HG03521 (cell line): ENCODE measurements at regions not wholly inside any gene's neighbourhood (a gene's known extent, or its start where the extent isn't known, plus 50 kb on each side); places are given as distances from the start of the nearest gene placed in this dataset.

Experiments
- ATAC-seq: cut with Tn5 transposase; IDR thresholded peaks from one replicate; pipeline ENCODE4 v1.9.1; 2021; ENCODE audit warnings: mild to moderate bottlenecking, moderate library complexity; ENCODE audit not compliant: unreplicated experiment

- no peak for ATAC-seq
Measured at GRCh38 chr16:63995025-63995424, 1126.8 kb downstream of the CDH11 start.

DNA sequence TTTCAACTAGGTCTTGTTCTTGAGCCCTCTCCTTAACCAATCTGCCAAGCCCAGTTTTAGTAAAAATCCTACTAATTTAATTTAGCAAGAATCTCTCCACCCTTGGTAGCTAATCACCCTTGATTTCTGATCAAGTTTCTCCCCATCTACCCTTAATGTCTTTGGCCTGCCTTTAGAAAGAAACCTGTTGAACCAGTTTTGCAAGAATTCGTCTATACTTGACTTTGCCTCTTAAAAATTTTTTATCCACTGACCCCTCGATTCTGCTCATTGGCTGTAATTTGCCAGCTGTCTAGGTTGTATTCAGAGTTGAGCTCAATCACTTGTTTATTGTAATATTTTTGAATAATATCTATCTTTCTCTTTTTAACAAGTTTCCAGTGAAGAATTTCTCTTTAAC is 1138.5 kb downstream of the CDH11 start:
- ATAC-seq, result no peak

- ATAC-seq, result no peak
Measured at GRCh38 chr16:63982741-63983140, 1139.1 kb downstream of the CDH11 start.

DNA sequence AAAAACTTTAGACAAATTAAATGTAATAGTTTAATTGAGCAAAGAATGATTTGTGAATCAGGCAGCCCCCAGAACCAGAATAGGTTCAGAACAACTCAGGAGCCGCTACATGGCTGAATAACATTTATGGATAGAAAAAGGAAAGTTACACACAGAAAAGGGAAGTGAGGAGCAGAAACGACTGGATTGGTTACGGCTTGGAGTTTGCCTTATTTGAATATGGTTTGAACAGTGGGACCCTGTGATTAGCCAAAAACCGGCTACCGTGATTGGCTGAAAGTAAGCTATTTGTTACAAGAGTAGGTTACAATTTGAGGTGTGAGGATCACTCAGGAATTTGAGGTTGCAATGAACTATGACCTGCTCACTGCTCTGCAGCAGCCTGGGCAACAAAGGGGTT is 1139.8 kb downstream of the CDH11 start:
- no peak for ATAC-seq

DNA sequence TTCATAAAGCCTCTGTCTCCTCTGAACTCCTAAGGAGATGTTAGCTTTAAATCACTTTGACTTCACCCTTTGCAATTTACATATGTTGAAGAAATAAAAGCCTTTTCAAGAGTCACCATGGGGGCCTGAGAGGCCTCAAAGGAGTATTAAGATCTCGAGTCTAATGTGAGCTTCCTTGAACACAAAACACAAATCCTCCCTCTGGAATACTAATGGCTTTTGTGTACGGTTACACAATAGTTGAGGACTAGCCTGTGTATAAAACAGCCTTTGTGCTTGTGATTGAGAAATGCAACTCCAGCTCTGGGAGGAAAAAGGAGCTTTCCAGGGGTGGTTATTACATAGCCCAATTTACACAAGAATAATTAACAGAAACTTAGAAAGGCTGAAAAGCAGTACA is 1140.2 kb downstream of the CDH11 start:
- ATAC-seq, result no peak

GRCh38 chr16:63980763-63981162 is 1141.1 kb downstream of the CDH11 start:
- no peak for ATAC-seq

- ATAC-seq, result no peak
Measured at GRCh38 chr16:63978240-63978639, 1143.6 kb downstream of the CDH11 start.

- ATAC-seq, result no peak
Measured at GRCh38 chr16:63976345-63976744, 1145.5 kb downstream of the CDH11 start.

DNA sequence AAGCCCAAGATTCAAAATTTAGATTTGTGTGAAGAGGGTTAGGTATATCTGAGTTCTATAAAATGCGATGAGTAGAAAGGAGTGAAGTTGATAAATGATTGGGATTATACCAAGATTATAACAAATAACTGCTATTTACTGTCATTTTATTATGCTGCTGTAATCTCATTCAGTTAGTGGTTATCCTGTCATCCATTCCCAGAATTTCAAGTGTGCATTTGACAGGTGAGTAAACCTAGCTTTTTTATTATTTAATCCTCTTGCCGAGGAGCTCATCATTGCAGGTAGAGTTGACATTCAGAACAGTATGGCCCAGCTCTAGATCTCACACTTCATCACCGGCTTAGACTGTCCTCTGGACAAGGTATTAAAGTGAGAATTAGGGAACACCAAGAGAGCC is 1146.2 kb downstream of the CDH11 start:
- ATAC-seq, result no peak

DNA sequence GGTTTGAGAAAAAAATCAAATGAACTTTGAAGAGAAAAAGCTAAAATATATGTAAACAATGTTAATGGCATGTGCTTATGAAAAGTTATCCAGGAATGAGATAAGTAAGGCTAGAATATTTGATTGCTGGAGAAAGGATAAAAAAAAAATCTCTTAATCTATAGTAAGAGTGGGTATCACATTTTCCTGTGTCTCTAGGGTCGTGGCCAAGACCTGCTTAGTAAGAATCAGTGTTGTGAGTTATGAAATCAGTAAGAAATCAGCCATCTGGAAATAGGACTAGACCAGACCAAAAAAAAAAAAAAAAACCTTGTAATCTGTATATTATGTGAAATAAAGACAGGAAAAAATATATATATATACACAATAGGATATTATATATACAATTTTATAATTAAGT is 1153.9 kb downstream of the CDH11 start:
- no peak for ATAC-seq

- no peak for ATAC-seq
Measured at GRCh38 chr16:63960321-63960720, 1161.5 kb downstream of the CDH11 start.

DNA sequence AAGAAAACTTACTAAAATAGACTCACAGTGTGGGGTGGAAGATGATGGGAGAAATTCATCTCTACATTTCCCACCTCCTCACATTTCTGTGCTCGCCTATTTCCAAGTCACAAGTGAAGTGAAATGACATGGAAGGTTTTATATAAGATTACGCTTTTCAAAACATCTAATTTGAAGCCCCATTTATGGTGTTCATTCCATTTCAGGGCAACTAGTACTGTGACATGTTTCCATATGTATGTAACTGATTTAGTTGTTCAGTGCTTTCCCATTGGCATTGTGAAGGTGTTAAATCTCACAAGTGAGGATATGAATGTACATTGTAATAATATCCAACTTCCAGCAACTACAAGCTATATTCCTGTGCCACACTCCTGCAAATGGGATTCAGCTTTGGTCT is 1174.8 kb downstream of the CDH11 start:
- ATAC-seq, result no peak

DNA sequence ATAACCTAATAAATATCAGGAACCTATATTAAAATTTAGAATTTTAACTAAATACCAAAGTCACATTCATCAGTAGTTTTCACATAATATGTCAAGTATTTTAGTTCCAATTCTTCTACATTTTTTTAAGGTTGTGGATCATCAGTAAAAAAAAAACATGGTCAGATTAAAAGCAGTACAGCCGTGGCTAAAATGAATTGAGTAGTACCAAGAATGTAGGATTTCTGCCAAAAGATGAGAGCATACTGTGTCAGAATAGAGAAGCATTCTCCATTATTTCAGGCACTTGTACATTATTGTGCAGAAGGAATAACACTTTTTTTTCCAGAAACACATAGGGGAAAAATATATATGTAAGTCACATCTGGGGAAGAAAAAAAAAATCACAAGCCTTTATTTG is 1176.1 kb downstream of the CDH11 start:
- no peak for ATAC-seq

- no peak for ATAC-seq
Measured at GRCh38 chr16:63943566-63943965, 1178.3 kb downstream of the CDH11 start.

DNA sequence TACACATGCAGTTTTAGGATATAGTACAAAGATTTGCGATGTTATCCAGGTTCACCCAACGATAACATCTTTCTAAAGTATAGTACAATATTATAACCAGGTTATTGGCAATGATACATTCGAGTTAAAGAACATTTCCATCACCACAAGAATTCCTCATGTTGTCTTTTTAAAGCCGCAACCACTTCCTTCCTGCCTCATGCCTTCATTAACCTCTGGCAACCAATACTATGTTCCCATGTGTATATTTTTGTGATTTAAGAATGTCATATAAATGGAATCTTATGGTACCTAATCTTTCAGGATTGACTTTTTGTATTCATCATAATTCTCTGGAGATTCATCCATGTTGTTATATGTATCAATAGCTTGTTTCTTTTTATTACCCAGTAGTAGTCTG is 1183.2 kb downstream of the CDH11 start:
- ATAC-seq, result no peak

DNA sequence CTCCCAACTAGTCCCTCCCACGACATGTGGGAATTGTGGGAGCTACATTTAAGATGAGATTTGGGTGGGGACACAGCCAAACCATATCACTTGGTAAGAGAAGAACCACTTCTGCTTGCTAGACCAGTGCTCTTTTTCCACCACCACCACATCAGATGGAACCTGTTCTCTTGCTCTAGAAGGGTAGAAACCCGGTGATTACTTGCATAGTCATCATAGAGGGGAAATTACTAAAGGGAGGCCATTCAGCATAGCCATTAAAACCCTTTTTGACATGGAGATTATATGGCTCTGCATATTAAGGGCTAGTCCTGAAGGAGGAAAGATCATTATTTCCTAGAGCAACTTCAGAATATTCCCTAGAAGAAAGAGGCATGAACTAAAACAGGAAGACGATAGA is 1188.0 kb downstream of the CDH11 start:
- no peak for ATAC-seq

DNA sequence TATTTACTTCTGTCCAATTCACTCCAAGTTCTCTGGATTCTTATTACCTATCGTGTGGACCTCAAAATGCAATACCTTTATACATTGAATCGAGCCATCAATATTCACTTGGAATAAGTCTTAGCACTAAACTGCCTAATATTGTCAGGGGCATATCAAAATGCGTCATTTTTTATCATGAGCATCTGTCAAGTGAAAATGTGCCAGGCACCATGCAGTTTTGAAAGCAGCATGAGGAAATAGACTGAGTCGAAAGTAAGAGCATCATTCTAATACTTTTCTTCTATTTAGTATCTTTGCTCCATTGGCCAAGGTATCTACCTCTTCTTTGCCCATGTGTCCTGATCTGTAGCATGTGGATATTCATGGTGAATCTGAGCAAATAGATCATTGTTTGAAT is 1193.4 kb downstream of the CDH11 start:
- no peak for ATAC-seq

DNA sequence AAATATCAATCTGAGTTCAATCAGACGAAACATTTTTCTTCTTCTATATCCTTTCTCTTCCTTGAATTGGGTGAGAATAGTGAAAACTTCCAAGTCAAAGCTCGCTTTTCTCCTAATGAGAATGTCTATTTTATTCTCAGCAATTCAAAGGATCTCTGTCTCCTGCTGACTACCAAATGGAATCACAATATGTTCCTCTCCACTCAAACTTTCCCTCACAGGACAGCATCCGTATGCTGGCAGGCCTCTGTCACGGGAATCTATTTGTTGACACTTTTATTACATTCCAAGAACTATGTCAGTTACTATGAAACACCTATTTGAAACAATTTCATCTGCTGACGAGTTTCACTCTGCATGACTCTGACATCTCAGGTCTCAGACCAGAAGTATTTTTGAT is 1196.6 kb downstream of the CDH11 start:
- no peak for ATAC-seq

DNA sequence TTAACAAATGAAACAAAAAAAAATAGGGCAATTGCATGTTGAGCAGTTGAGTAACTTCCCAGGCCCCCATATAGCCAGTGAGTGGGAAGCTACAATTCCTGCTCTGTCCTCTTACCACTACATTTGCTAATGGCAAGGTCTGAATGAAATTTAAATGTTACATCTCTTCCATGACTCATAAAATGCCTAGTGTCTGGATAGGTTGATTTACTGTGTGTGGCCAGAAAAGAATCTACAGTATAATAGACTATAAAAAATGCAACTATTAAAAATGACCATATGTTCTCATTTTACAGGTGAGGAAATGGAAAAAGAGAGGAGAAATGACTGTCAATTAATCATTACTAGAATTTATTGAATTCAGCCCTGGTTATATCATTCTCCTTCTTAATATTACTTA is 1199.3 kb downstream of the CDH11 start:
- ATAC-seq, result no peak

DNA sequence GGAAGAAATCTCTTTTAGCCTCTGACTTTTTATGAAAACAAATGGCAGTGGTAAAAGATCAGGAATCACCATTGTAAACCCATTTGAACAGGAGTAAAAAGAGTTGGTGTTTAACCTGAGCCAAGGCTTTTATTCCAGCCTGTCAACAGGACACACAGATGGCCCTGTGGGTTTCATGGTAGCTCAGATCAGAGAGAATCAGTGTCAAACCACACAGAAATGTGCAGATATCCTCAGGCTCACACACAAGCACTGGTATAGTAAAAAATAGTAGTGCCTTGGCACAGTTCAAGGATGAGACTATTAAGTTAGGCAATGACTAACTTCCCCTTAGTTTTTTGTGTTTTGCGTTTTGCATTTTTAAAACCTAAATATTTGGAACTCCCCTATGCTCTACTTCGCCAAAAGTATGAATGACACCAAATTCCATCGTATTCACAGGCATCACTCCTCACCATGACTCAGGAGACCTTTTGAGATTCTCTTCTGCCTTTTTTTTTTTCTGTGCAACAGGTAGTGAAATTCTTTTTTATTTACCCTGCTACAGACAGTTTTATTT is 1200.0 kb downstream of the CDH11 start:
- no peak for ATAC-seq

- ATAC-seq, result no peak
Measured at GRCh38 chr16:63913290-63913689, 1208.6 kb downstream of the CDH11 start.

- no peak for ATAC-seq
Measured at GRCh38 chr16:63907251-63907650, 1214.6 kb downstream of the CDH11 start.

- ATAC-seq, result no peak
Measured at GRCh38 chr16:63904930-63905329, 1216.9 kb downstream of the CDH11 start.

GRCh38 chr16:63904182-63904581 is 1217.7 kb downstream of the CDH11 start:
- ATAC-seq, result no peak
